ENCODE measurements at regions not wholly inside any gene's neighbourhood (a gene's known extent, or its start where the extent isn't known, plus 50 kb on each side); places are given as distances from the start of the nearest gene placed in this dataset.

DNA sequence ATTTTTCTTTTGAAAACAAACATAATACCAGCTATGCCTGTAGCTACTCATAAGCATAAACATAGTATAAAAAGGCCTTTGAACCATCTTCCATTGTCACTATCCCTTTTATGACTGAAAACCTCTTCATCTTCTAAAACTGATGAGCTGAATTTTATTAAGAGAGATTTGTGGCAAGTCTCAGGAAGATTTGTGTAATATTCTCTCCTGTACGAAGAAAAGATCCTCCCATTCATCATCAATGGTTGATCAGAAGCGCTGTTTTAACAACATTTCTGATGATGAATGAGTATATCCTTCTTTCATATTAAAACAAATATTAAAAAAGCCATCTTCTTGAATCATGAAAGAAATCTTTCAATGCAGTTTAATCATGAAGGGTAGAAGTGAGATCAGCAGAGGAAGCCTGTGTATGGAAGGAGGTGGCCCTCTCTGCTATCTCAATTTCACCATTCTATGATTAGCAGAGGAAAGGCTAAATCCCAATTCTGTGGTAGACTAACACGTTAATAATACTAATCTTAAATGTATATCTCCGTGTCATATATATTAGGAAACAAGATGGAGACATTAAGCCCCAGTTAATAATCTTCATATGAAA, 430.2 kb downstream of the FRK start:
- no peak for TF ChIP-seq NRF1 (IDR thresholded peaks at IDR 0.05; ENCODE audit: low read depth, low read length)
- TF ChIP-seq, protein P1, sequence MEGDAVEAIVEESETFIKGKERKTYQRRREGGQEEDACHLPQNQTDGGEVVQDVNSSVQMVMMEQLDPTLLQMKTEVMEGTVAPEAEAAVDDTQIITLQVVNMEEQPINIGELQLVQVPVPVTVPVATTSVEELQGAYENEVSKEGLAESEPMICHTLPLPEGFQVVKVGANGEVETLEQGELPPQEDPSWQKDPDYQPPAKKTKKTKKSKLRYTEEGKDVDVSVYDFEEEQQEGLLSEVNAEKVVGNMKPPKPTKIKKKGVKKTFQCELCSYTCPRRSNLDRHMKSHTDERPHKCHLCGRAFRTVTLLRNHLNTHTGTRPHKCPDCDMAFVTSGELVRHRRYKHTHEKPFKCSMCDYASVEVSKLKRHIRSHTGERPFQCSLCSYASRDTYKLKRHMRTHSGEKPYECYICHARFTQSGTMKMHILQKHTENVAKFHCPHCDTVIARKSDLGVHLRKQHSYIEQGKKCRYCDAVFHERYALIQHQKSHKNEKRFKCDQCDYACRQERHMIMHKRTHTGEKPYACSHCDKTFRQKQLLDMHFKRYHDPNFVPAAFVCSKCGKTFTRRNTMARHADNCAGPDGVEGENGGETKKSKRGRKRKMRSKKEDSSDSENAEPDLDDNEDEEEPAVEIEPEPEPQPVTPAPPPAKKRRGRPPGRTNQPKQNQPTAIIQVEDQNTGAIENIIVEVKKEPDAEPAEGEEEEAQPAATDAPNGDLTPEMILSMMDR (IDR thresholded peaks at IDR 0.05): no peak
- TF ChIP-seq GABPA (IDR thresholded peaks at IDR 0.05; ENCODE audit: low read depth): no peak
- TF ChIP-seq MEF2A (IDR thresholded peaks at IDR 0.05; ENCODE audit: borderline replicate concordance, low read depth): no peak
- TF ChIP-seq CHD2 (IDR thresholded peaks at IDR 0.05; ENCODE audit: low read length, partially characterized antibody): no peak
- TF ChIP-seq TAF1 (IDR thresholded peaks at IDR 0.05; ENCODE audit: borderline replicate concordance, low read depth, low read length): no peak
- TF ChIP-seq, protein P2, sequence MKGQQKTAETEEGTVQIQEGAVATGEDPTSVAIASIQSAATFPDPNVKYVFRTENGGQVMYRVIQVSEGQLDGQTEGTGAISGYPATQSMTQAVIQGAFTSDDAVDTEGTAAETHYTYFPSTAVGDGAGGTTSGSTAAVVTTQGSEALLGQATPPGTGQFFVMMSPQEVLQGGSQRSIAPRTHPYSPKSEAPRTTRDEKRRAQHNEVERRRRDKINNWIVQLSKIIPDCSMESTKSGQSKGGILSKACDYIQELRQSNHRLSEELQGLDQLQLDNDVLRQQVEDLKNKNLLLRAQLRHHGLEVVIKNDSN (IDR thresholded peaks at IDR 0.05; ENCODE audit: borderline replicate concordance, low read depth): no peak
- TF ChIP-seq, protein P3, sequence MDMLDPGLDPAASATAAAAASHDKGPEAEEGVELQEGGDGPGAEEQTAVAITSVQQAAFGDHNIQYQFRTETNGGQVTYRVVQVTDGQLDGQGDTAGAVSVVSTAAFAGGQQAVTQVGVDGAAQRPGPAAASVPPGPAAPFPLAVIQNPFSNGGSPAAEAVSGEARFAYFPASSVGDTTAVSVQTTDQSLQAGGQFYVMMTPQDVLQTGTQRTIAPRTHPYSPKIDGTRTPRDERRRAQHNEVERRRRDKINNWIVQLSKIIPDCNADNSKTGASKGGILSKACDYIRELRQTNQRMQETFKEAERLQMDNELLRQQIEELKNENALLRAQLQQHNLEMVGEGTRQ (IDR thresholded peaks at IDR 0.05; ENCODE audit: borderline replicate concordance, low read depth, low read length): no peak
- no peak for TF ChIP-seq FOSL2 (IDR thresholded peaks at IDR 0.05; ENCODE audit: borderline replicate concordance, low read depth)
- TF ChIP-seq, protein P4, sequence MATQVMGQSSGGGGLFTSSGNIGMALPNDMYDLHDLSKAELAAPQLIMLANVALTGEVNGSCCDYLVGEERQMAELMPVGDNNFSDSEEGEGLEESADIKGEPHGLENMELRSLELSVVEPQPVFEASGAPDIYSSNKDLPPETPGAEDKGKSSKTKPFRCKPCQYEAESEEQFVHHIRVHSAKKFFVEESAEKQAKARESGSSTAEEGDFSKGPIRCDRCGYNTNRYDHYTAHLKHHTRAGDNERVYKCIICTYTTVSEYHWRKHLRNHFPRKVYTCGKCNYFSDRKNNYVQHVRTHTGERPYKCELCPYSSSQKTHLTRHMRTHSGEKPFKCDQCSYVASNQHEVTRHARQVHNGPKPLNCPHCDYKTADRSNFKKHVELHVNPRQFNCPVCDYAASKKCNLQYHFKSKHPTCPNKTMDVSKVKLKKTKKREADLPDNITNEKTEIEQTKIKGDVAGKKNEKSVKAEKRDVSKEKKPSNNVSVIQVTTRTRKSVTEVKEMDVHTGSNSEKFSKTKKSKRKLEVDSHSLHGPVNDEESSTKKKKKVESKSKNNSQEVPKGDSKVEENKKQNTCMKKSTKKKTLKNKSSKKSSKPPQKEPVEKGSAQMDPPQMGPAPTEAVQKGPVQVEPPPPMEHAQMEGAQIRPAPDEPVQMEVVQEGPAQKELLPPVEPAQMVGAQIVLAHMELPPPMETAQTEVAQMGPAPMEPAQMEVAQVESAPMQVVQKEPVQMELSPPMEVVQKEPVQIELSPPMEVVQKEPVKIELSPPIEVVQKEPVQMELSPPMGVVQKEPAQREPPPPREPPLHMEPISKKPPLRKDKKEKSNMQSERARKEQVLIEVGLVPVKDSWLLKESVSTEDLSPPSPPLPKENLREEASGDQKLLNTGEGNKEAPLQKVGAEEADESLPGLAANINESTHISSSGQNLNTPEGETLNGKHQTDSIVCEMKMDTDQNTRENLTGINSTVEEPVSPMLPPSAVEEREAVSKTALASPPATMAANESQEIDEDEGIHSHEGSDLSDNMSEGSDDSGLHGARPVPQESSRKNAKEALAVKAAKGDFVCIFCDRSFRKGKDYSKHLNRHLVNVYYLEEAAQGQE (IDR thresholded peaks at IDR 0.05; ENCODE audit: low read depth, low read length): no peak
- TF ChIP-seq, protein P5, sequence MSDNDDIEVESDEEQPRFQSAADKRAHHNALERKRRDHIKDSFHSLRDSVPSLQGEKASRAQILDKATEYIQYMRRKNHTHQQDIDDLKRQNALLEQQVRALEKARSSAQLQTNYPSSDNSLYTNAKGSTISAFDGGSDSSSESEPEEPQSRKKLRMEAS (IDR thresholded peaks at IDR 0.05; ENCODE audit: low read depth): no peak

Measured in SK-N-SH (cell line).